Stimulated activated CD4-positive, alpha-beta T cell treated with anti-CD3 and anti-CD28 coated beads, Interleukin-1b, Interleukin-23, amount 100 ng/mL, for 1 hour (primary cell): ENCODE measurements at regions not wholly inside any gene's neighbourhood (a gene's known extent, or its start where the extent isn't known, plus 50 kb on each side); places are given as distances from the start of the nearest gene placed in this dataset.

ENCODE experiments used
- DNase-seq, 2 donors: peaks; one replicate each; pipeline ENCODE4 v3.0.0-alpha.2; 2020; ENCODE audit warnings: low read depth in 2 of 2

- no peak for DNase-seq
Measured at GRCh38 chr5:175107865-175108264, 336.1 kb downstream of the DRD1 start.

DNA sequence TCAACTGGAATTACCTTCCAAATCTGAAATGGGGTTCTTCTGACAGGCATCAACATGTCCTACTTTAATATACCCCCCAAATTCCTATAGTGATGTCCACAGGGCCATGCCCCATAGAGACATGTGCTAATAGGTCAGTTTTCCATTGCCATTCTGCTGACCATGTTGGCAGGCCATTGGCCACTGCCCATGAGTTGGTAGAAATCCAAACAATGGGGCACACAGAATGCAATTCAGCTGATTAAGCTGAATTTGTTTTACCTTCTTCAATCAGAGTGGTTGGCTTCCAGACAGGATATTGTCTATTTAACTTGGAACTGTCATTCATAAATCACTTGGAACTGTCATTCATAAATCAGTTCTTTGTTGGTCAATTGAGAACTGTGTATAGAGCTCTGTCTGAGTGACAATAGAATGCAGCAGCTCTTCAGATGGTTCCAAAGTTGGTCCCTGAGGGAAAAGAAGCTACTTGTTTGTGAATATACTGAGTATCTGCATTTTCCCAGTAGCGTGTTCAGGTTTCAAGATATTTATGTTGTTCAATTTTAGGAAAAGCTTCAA, 336.9 kb downstream of the DRD1 start:
- no peak for DNase-seq

DNA sequence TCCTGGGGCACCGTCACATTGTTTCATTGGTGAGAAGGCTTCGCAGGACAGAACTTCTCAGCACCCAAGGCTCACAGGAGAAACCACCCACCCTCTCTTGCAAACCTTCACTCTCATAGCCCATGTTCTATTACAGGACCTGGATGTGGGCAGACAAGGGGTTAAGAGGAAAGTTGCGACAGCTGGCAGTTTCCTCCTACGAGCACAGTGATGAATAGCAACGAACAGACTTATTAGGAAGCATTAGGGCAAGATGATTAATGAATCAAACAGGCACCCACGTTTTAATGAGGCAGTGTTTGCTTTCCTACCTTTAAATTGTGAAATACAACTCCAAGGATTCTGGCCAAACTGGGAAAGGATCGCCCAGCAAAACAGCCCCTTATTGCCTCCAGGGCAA, 339.3 kb downstream of the DRD1 start:
- no peak for DNase-seq

GRCh38 chr5:175103746-175104145, 340.2 kb downstream of the DRD1 start:
- DNase-seq, result no peak

DNA sequence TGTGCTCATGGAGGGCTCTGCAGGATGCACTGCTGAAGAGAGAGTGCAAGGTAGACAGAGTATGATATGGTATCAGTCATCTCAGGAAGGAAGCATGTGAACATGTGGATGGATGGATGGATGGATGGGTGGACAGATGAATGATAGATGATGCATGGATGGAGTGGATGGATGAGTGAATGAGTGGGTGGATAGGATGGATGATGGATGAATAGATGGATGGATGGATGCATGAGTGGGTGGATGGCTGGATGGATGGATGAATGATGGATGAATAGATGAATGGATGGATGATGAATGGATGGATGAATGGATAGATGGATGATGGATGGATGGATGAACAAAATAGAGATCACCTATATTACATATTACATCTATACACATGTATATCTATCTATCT, 341.3 kb downstream of the DRD1 start:
- no peak for DNase-seq

DNA sequence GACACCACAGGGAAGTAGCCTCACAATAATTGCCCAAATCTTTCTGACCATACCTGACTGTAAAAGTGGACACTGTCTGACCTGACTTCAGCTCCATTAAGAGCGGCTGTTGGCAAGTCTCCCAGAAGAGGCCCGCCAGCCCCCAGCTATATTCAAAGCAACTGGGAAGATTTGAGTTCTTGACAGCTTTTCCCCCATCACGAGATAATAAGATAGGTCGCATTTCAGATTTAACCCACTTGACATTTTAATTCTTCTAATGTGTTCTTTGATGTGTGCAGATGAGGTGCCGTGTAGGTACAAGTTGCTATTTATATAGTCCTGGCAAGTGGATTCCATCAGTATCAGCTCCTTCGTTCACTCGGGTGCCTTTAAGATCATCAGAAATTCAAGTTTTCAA, 345.7 kb downstream of the DRD1 start:
- DNase-seq, result no peak

DNA sequence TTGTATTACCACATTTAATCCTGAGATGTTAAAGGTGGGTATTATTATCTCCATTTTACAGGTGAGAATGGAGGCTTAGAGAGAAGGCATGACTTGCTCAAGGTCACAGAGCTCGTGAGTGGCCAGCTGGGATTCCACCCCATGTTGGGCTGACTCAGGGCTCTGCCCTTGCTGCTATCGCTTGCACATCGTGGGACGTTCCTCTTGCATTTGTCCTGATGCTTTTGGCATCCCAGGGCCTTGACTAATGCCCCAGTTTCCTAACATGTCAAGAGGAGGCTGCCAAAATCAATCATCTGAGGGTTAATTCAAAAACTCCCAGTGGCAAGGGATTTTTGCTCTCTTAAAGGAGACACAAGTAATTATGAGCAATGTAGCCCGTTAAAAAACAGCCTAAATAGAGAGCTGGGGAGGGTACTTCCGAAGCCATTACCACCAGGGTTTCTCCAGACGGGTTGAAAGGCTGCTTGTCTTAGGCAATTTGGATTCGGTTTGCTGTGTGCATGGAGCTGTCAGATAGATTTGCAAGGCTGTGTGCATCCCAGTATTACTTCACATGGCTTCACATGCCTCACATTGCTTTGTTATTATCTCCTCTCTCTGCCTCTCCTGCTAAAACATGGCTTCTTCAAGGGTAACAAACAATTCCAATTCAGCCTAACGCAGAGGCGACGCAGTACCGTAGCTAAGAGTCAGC, 347.4 kb downstream of the DRD1 start:
- no peak for DNase-seq

DNA sequence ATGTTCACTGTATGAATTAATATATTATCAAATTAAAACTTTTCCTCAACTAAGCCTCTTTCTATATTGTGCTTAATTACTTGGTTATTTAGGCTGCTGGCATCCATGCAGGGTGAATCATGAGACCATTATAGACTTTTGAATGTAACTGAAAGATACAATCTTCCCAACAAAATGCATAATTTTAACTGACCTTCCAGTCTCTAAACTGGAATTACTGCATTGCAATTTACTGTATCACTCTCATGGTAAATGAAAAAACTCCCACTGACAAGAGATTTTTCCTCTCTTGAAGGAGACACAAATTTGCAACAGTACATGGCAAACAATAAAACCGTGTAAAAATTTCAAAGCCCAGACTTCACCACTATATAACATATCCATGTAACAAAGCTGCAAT, 349.5 kb downstream of the DRD1 start:
- DNase-seq, result no peak

- no peak for DNase-seq
Measured at GRCh38 chr5:175092691-175093090, 351.3 kb downstream of the DRD1 start.

- no peak for DNase-seq
Measured at GRCh38 chr5:175088963-175089362, 355.0 kb downstream of the DRD1 start.

DNA sequence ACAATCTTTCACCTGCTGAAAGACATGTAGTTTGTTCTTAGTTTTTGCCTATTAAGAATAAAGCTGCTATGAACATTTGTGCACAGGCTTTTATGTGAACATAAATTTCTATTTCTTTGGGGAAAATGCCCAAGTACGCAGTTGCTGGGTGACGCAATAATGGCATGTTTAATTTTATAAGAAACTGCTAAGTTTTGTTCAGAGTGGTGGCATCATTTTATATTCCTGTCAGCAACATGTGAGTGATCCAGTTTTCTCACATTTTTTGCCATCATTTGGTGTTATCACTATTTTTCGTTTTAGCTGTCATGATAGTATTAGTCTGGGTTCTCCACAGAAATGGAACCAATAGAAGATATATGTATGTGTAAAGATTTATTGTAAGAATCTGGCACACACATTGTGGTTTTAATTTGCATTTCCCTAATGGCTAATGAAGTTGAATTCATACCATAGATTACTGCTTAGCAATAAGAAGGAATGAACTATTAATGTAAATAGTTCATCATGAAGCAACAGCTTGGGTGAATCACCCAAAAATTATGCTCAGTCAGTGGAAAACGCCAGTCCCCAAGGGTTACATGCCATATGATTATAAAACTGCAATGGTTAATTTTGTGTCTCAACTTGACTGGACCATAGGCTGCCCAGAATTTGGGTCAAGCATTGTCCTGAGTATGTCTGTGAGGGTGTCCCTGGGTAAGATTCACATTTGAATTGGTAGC, 358.6 kb downstream of the MSX2 start:
- no peak for DNase-seq

GRCh38 chr5:175082346-175082745, 358.0 kb downstream of the MSX2 start:
- DNase-seq, result no peak

- DNase-seq, result no peak
Measured at GRCh38 chr5:175079707-175080106, 355.3 kb downstream of the MSX2 start.

- no peak for DNase-seq
Measured at GRCh38 chr5:175070283-175070682, 345.9 kb downstream of the MSX2 start.

- no peak for DNase-seq
Measured at GRCh38 chr5:175060257-175060656, 335.9 kb downstream of the MSX2 start.

GRCh38 chr5:175059687-175060211, 335.4 kb downstream of the MSX2 start:
- DNase-seq, result peak in 1 of 2 donors; percentile 0

DNA sequence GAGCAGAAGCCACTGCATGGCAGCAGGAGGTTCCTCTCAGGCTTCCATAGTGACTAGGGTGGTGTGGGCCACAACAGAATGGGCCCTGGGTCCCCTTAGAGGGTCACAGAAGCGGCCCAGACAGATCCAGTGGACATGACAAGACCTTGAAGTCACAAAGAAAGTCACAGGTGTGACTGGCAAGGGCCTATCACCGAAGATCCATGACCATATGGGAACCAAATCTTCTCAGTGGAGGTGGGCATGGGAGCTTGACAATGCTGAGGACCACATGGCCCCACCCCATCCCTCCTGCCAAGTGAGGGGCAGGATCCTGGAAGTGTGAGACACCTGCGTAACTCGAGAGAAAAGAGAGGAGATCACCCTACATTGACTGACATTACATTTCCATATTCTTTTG, 332.4 kb downstream of the MSX2 start:
- DNase-seq, result no peak

- DNase-seq, result no peak
Measured at GRCh38 chr5:175054243-175054642, 329.9 kb downstream of the MSX2 start.

- no peak for DNase-seq
Measured at GRCh38 chr5:175052351-175052750, 328.0 kb downstream of the MSX2 start.

- no peak for DNase-seq
Measured at GRCh38 chr5:175047048-175047447, 322.7 kb downstream of the MSX2 start.

- no peak for DNase-seq
Measured at GRCh38 chr5:175045820-175046219, 321.4 kb downstream of the MSX2 start.

DNA sequence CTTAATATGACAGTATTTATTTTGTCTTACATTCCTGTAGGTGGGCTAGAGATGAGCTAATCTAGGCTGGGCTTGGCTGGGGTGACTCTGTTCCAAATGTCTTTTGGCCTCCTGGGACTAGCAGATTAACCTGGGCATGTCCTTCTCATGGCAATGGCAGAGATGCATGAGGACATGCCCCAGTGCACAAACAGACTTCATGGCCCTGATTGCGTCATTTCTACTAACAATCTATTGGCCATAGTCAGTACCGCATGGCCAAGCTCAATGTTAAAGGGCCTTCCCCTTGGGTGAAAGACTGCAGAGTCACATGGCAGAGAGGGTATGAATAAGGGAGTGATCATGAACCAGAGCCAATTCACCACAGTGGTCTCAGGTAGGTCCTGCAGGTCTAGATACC, 313.4 kb downstream of the MSX2 start:
- DNase-seq, result no peak
